ENCODE measurements at regions not wholly inside any gene's neighbourhood (a gene's known extent, or its start where the extent isn't known, plus 50 kb on each side); places are given as distances from the start of the nearest gene placed in this dataset.
"Not testable (repeated sequence)": the region's sequence is repeated elsewhere in the genome, so short reads cannot be mapped to it uniquely, and the experiment has no call there.

GRCh38 chrX:30008031-30008430 lies 207.3 kb upstream of the MAGEB2 start:
- DNase-seq (ENCODE audit: low read depth) = no peak
- no peak overlapping the region for H3K4me3 ChIP-seq (ENCODE audit: low read length)
- no peak for TF ChIP-seq CTCF (conservative IDR thresholded peaks at IDR 0.05; ENCODE audit: low read length)

- no peak for DNase-seq (ENCODE audit: low read depth)
- TF ChIP-seq CTCF (conservative IDR thresholded peaks at IDR 0.05; ENCODE audit: low read length) = no peak
- no peak overlapping the region for H3K4me3 ChIP-seq (ENCODE audit: low read length)
These were observed 204.9 kb upstream of the MAGEB2 start for GRCh38 chrX:30010471-30010870.

GRCh38 chrX:30015440-30015839 lies 199.9 kb upstream of the MAGEB2 start:
- no peak for DNase-seq (ENCODE audit: low read depth)
- H3K4me3 ChIP-seq (ENCODE audit: low read length) = no peak overlapping the region
- no peak for TF ChIP-seq CTCF (conservative IDR thresholded peaks at IDR 0.05; ENCODE audit: low read length)

GRCh38 chrX:30027636-30028035 lies 187.7 kb upstream of the MAGEB2 start:
- no peak overlapping the region for H3K4me3 ChIP-seq (ENCODE audit: low read length)
- TF ChIP-seq CTCF (conservative IDR thresholded peaks at IDR 0.05; ENCODE audit: low read length) = no peak
- no peak for DNase-seq (ENCODE audit: low read depth)

GRCh38 chrX:30036406-30036805 lies 179.0 kb upstream of the MAGEB2 start:
- not testable (repeated sequence) for DNase-seq (ENCODE audit: low read depth); H3K4me3 ChIP-seq (ENCODE audit: low read length)

GRCh38 chrX:30039768-30040167 lies 175.6 kb upstream of the MAGEB2 start:
- no peak overlapping the region for H3K4me3 ChIP-seq (ENCODE audit: low read length)
- TF ChIP-seq CTCF (conservative IDR thresholded peaks at IDR 0.05; ENCODE audit: low read length) = no peak
- peak; percentile 62 for DNase-seq (ENCODE audit: low read depth)

- peak; percentile 40 for TF ChIP-seq CTCF (conservative IDR thresholded peaks at IDR 0.05; ENCODE audit: low read length)
- no peak overlapping the region for H3K4me3 ChIP-seq (ENCODE audit: low read length)
- no peak for DNase-seq (ENCODE audit: low read depth)
These were observed 154.6 kb upstream of the MAGEB2 start for GRCh38 chrX:30060718-30061117.

- DNase-seq (ENCODE audit: low read depth) = peak; percentile 41
- H3K4me3 ChIP-seq (ENCODE audit: low read length) = no peak overlapping the region
- TF ChIP-seq CTCF (conservative IDR thresholded peaks at IDR 0.05; ENCODE audit: low read length) = no peak
These were observed 150.1 kb upstream of the MAGEB2 start for GRCh38 chrX:30065226-30065625.

Data from AG10803 (cell line).